Tibial nerve (tissue), 3 donors: ENCODE measurements at regions not wholly inside any gene's neighbourhood (a gene's known extent, or its start where the extent isn't known, plus 50 kb on each side); places are given as distances from the start of the nearest gene placed in this dataset.

Experiments used
- EP300 ChIP-seq, 2 donors: sonication (generic); formaldehyde crosslinking; IDR thresholded peaks; one replicate each; pipeline ENCODE4 v1.6.1; 2017; ENCODE audit warnings: antibody characterized with exemption in 2 of 2, mild to moderate bottlenecking in 1 of 2
- POLR2A ChIP-seq, 2 donors: fragments of 450-650 bp; IDR thresholded peaks; one replicate each; pipeline ENCODE4 v1.6.1; 2017; ENCODE audit warnings: antibody characterized with exemption in 2 of 2, mild to moderate bottlenecking in 2 of 2, moderate library complexity in 2 of 2

- TF ChIP-seq EP300 (IDR thresholded peaks at IDR 0.05) (no peak), POLR2A (IDR thresholded peaks at IDR 0.05) (no peak)
These were observed 71.1 kb upstream of the LCLAT1 start for GRCh38 chr2:30375915-30376314.
